CD1c-positive myeloid dendritic cell (primary cell): ENCODE measurements at regions not wholly inside any gene's neighbourhood (a gene's known extent, or its start where the extent isn't known, plus 50 kb on each side); places are given as distances from the start of the nearest gene placed in this dataset.
"Not testable (repeated sequence)": the region's sequence is repeated elsewhere in the genome, so short reads cannot be mapped to it uniquely, and the experiment has no call there.

Experiments used
- DNase-seq: peaks from one replicate; pipeline ENCODE4 v3.0.0-alpha.2; 2016; ENCODE audit errors: extremely low spot score

- DNase-seq: no peak
Observed at GRCh38 chr10:124213471-124213870, 120.1 kb upstream of the CHST15 start.

GRCh38 chr10:124212702-124213101, 119.3 kb upstream of the CHST15 start:
- DNase-seq: no peak

GRCh38 chr10:124211921-124212320, 118.5 kb upstream of the CHST15 start:
- no peak for DNase-seq

- no peak for DNase-seq
Observed at GRCh38 chr10:124210263-124210662, 116.9 kb upstream of the CHST15 start.

GRCh38 chr10:124207391-124207790, 114.0 kb upstream of the CHST15 start:
- DNase-seq: no peak

GRCh38 chr10:124206616-124207015, 113.2 kb upstream of the CHST15 start:
- DNase-seq: no peak

- no peak for DNase-seq
Observed at GRCh38 chr10:124205432-124205831, 112.0 kb upstream of the CHST15 start.

- DNase-seq: no peak
Observed at GRCh38 chr10:124204726-124205125, 111.3 kb upstream of the CHST15 start.

GRCh38 chr10:124200011-124200410, 106.6 kb upstream of the CHST15 start:
- DNase-seq: no peak

GRCh38 chr10:124198871-124199270, 105.5 kb upstream of the CHST15 start:
- DNase-seq: no peak

- no peak for DNase-seq
Observed at GRCh38 chr10:124198125-124198501, 104.7 kb upstream of the CHST15 start.

GRCh38 chr10:124197371-124198124, 104.2 kb upstream of the CHST15 start:
- DNase-seq: peak; percentile 42

GRCh38 chr10:124196659-124197058, 103.3 kb upstream of the CHST15 start:
- no peak for DNase-seq

GRCh38 chr10:124194199-124194824, 100.9 kb upstream of the CHST15 start:
- DNase-seq: no peak

GRCh38 chr10:124193309-124193696, 99.9 kb upstream of the CHST15 start:
- no peak for DNase-seq

GRCh38 chr10:124192664-124193308, 99.4 kb upstream of the CHST15 start:
- not testable (repeated sequence) for DNase-seq

GRCh38 chr10:124190476-124190875, 97.1 kb upstream of the CHST15 start:
- DNase-seq: peak; percentile 23

GRCh38 chr10:124186956-124187355, 93.6 kb upstream of the CHST15 start:
- no peak for DNase-seq

- no peak for DNase-seq
Observed at GRCh38 chr10:124185084-124185483, 91.7 kb upstream of the CHST15 start.

- no peak for DNase-seq
Observed at GRCh38 chr10:124184208-124184830, 90.9 kb upstream of the CHST15 start.

GRCh38 chr10:124183617-124184016, 90.2 kb upstream of the CHST15 start:
- no peak for DNase-seq

- DNase-seq: no peak
Observed at GRCh38 chr10:124182088-124182541, 88.7 kb upstream of the CHST15 start.
